ENCODE measurements at regions not wholly inside any gene's neighbourhood (a gene's known extent, or its start where the extent isn't known, plus 50 kb on each side); places are given as distances from the start of the nearest gene placed in this dataset.

- Histone ChIP-seq H3K4me1 (no peaks in the 10 kb centered on the region), H3K9me3 (no peaks in the 10 kb centered on the region; the same call in 1 of the 2 replicates), H3K27me3 (replicated peaks; ENCODE audit: control insufficient read depth, insufficient read depth, low read length) (no peaks in the 10 kb centered on the region), H3K36me3 (ENCODE audit: control insufficient read depth, insufficient read depth, low read length) (no peaks in the 10 kb centered on the region), H3K4me3 (ENCODE audit: low read depth, low read length) (no peak overlapping the region)
- peaks cover 30% of the 10 kb centered on the region for H3K9me3 Mint-ChIP-seq (ENCODE audit: unreplicated experiment)
- no TSS peak for BruUV-seq (replicated peaks)
- ChIA-PET CTCF (no interaction called here), POLR2A (no interaction called here)
- DNase-seq = no peak
- no peak overlapping the region for H3K4me3 Mint-ChIP-seq (ENCODE audit: unreplicated experiment)
- intact Hi-C loops (cut with micrococcal nuclease; ENCODE audit: unreplicated experiment) = no loop called here
- H3K36me3 Mint-ChIP-seq (ENCODE audit: insufficient read depth, unreplicated experiment) = no peaks in the 10 kb centered on the region
- peaks cover 8% of the 10 kb centered on the region for H3K4me1 Mint-ChIP-seq (ENCODE audit: low read depth, unreplicated experiment)
- TF ChIP-seq CTCF (IDR thresholded peaks at IDR 0.05; ENCODE audit: insufficient read depth in 1 of 2, low read depth in 1 of 2, low read length in 1 of 2, severe bottlenecking in 1 of 2, unreplicated experiment in 1 of 2) = no peak
- no peaks in the 10 kb centered on the region for H3K27me3 Mint-ChIP-seq (ENCODE audit: insufficient read depth, unreplicated experiment)
- H3K27ac Mint-ChIP-seq (ENCODE audit: unreplicated experiment) = no peak overlapping the region
Observed at GRCh38 chr6:14750059-14750661, 495.7 kb upstream of the JARID2 start.

GRCh38 chr6:14751645-14752175 is 494.2 kb upstream of the JARID2 start:
- H3K4me1 Mint-ChIP-seq (ENCODE audit: low read depth, unreplicated experiment) = peaks cover 3% of the 10 kb centered on the region
- BruUV-seq (replicated peaks) = no TSS peak
- TF ChIP-seq CTCF (IDR thresholded peaks at IDR 0.05; ENCODE audit: insufficient read depth in 1 of 2, low read depth in 1 of 2, low read length in 1 of 2, severe bottlenecking in 1 of 2, unreplicated experiment in 1 of 2) = no peak
- ChIA-PET CTCF (no interaction called here), POLR2A (no interaction called here)
- Histone ChIP-seq H3K27me3 (replicated peaks; ENCODE audit: control insufficient read depth, insufficient read depth, low read length) (no peaks in the 10 kb centered on the region), H3K9me3 (no peaks in the 10 kb centered on the region), H3K4me3 (ENCODE audit: low read depth, low read length) (no peak overlapping the region), H3K36me3 (ENCODE audit: control insufficient read depth, insufficient read depth, low read length) (no peaks in the 10 kb centered on the region), H3K4me1 (no peaks in the 10 kb centered on the region)
- intact Hi-C loops (cut with micrococcal nuclease; ENCODE audit: unreplicated experiment) = no loop called here
- no peaks in the 10 kb centered on the region for H3K27me3 Mint-ChIP-seq (ENCODE audit: insufficient read depth, unreplicated experiment)
- no peak for DNase-seq
- H3K27ac Mint-ChIP-seq (ENCODE audit: unreplicated experiment) = no peak overlapping the region
- H3K9me3 Mint-ChIP-seq (ENCODE audit: unreplicated experiment) = peaks cover 20% of the 10 kb centered on the region
- no peaks in the 10 kb centered on the region for H3K36me3 Mint-ChIP-seq (ENCODE audit: insufficient read depth, unreplicated experiment)
- H3K4me3 Mint-ChIP-seq (ENCODE audit: unreplicated experiment) = no peak overlapping the region

- H3K36me3 Mint-ChIP-seq (ENCODE audit: insufficient read depth, unreplicated experiment) = no peaks in the 10 kb centered on the region
- Histone ChIP-seq H3K27me3 (replicated peaks; ENCODE audit: control insufficient read depth, insufficient read depth, low read length) (no peaks in the 10 kb centered on the region), H3K4me3 (ENCODE audit: low read depth, low read length) (no peak overlapping the region), H3K4me1 (no peaks in the 10 kb centered on the region), H3K36me3 (ENCODE audit: control insufficient read depth, insufficient read depth, low read length) (no peaks in the 10 kb centered on the region), H3K9me3 (no peaks in the 10 kb centered on the region)
- H3K27me3 Mint-ChIP-seq (ENCODE audit: insufficient read depth, unreplicated experiment) = no peaks in the 10 kb centered on the region
- H3K27ac Mint-ChIP-seq (ENCODE audit: unreplicated experiment) = no peak overlapping the region
- DNase-seq = no peak
- intact Hi-C loops (cut with micrococcal nuclease; ENCODE audit: unreplicated experiment) = no loop called here
- peaks cover 15% of the 10 kb centered on the region for H3K9me3 Mint-ChIP-seq (ENCODE audit: unreplicated experiment)
- CTCF ChIA-PET = no interaction called here
- no TSS peak for BruUV-seq (replicated peaks)
- H3K4me1 Mint-ChIP-seq (ENCODE audit: low read depth, unreplicated experiment) = no peaks in the 10 kb centered on the region
- POLR2A ChIA-PET = no interaction called here
- no peak for TF ChIP-seq CTCF (IDR thresholded peaks at IDR 0.05; ENCODE audit: insufficient read depth in 1 of 2, low read depth in 1 of 2, low read length in 1 of 2, severe bottlenecking in 1 of 2, unreplicated experiment in 1 of 2)
- H3K4me3 Mint-ChIP-seq (ENCODE audit: unreplicated experiment) = no peak overlapping the region
Observed at GRCh38 chr6:14754751-14755513, 490.9 kb upstream of the JARID2 start.

Data from Caco-2 (cell line).